Type B pancreatic cell (in vitro differentiated cells): ENCODE measurements at regions not wholly inside any gene's neighbourhood (a gene's known extent, or its start where the extent isn't known, plus 50 kb on each side); places are given as distances from the start of the nearest gene placed in this dataset.

Experiments used
- DNase-seq: peaks from one replicate; pipeline ENCODE4 v3.0.0; 2021; ENCODE audit warnings: mixed read lengths; ENCODE audit not compliant: unreplicated experiment; ENCODE audit errors: extremely low spot score
- H3K27ac Mint-ChIP-seq: 2 replicates; pipeline ENCODE4 v1.8.0; 2021; ENCODE audit warnings: mild to moderate bottlenecking, mixed read lengths
- H3K27me3 Mint-ChIP-seq: 2 replicates; pipeline ENCODE4 v1.8.0; 2021; ENCODE audit warnings: mixed read lengths
- H3K36me3 Mint-ChIP-seq: 2 replicates; pipeline ENCODE4 v1.8.0; 2021; ENCODE audit warnings: mixed read lengths
- H3K4me1 Mint-ChIP-seq: one replicate; pipeline ENCODE4 v1.8.0; 2021; ENCODE audit warnings: mixed read lengths; ENCODE audit not compliant: unreplicated experiment
- H3K4me3 Mint-ChIP-seq: 2 replicates; pipeline ENCODE4 v1.8.0; 2021; ENCODE audit warnings: mild to moderate bottlenecking, mixed read lengths
- H3K9me3 Mint-ChIP-seq: 2 replicates; pipeline ENCODE4 v1.8.0; 2021; ENCODE audit warnings: mixed read lengths
- CTCF ChIP-seq: fragments of 200-600 bp; sonication (generic); conservative IDR thresholded peaks from 2 replicates; pipeline ENCODE4 v1.5.0; 2021; ENCODE audit warnings: antibody characterized with exemption, mild to moderate bottlenecking

DNA sequence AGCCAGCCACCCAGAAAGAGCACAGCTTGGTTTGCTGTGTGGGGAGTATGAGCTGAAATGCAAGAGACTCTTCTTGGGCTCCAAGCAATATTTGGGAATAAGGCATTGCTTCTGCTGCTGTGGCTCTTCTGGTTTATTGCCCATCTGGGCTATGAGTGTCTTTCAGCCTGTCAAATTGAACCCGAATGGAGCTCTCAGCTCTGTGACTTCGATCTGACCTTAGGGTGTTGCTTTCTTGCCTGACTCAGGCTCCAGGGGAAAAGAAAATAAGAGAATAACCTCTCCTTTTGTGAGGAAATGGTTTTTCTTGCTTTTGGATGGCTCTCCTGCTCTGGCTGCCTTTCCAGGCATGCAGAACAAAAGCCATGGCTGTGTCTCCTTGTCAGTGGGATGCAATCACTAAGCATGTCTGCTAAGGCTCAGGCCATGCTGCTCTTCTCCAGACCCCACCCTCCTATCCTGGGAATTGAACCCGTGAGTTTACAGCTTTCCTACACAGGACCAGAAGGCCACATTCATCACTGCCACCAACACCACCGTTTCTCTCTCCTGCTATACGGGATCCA, 169.4 kb upstream of the JAG1 start:
- Mint-ChIP-seq H3K4me1 (no peaks in the 10 kb centered on the region), H3K36me3 (no peaks in the 10 kb centered on the region), H3K9me3 (peaks cover 12% of the 10 kb centered on the region), H3K4me3 (no peak overlapping the region), H3K27me3 (no peaks in the 10 kb centered on the region), H3K27ac (no peak overlapping the region)
- no peak for TF ChIP-seq CTCF
- no peak for DNase-seq

- H3K4me1 Mint-ChIP-seq, result peaks cover 5% of the 10 kb centered on the region
- no peak for TF ChIP-seq CTCF
- no peak overlapping the region for H3K4me3 Mint-ChIP-seq
- DNase-seq, result no peak
- no peaks in the 10 kb centered on the region for H3K27me3 Mint-ChIP-seq
- peaks cover 9% of the 10 kb centered on the region for H3K9me3 Mint-ChIP-seq
- H3K36me3 Mint-ChIP-seq, result no peaks in the 10 kb centered on the region
- H3K27ac Mint-ChIP-seq, result no peak overlapping the region
These were observed 173.0 kb upstream of the JAG1 start for GRCh38 chr20:10846766-10847165.

DNA sequence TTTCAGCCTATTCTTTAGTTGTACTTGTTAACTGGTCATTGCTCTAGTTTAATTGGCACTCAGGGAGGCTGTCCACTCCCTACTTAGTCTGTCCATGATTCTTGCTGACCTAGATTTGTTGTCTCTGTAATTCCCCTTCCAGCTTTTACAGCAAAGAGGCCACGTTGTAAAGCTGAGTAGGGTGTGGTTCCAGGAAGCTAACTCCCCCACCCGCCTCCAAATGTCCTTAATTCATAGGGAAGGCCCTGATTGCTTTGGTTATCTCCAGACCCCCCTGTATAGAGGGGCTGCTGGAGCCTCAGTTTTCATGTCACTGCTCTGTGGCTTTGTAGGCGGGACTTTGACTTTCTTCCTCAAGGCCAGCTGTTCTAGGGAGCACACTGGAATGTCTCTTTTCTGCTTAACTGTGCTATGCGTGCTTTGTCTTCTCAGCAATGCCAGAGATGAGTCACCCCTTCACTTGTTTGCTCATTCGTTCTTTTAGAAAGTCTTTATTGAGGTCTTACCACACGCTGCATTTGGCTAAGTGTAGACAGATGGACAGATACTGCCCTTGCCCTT, 175.1 kb upstream of the JAG1 start:
- H3K9me3 Mint-ChIP-seq, result peaks cover 5% of the 10 kb centered on the region
- no peak for TF ChIP-seq CTCF
- H3K4me3 Mint-ChIP-seq, result no peak overlapping the region
- no peak overlapping the region for H3K27ac Mint-ChIP-seq
- H3K27me3 Mint-ChIP-seq, result peaks cover 8% of the 10 kb centered on the region
- no peak for DNase-seq
- no peaks in the 10 kb centered on the region for H3K36me3 Mint-ChIP-seq
- H3K4me1 Mint-ChIP-seq, result peaks cover 5% of the 10 kb centered on the region

DNA sequence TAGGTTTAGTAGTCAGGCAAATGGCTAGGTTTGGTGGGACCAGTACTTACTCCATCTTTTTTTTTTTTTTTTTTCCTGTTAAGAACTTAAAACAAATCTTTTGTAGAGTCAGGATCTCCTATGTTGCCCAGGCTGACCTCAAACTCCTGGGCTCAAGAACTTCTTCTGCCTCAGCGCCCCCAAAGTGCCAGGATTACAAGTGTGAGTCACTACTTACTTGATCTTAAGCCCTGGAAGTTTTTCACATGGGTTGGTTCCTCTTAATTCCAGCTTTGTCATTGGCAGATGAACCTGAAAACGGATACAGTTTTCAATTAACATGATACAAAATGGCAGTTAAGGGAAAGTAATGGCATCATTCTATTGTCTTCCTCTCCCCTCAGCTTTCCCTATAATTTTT, 179.4 kb upstream of the JAG1 start:
- Mint-ChIP-seq H3K36me3 (no peaks in the 10 kb centered on the region), H3K27ac (no peak overlapping the region), H3K4me3 (no peak overlapping the region), H3K9me3 (peaks cover 5% of the 10 kb centered on the region), H3K27me3 (peaks cover 11% of the 10 kb centered on the region), H3K4me1 (peaks cover 17% of the 10 kb centered on the region)
- TF ChIP-seq CTCF, result no peak
- DNase-seq, result no peak

DNA sequence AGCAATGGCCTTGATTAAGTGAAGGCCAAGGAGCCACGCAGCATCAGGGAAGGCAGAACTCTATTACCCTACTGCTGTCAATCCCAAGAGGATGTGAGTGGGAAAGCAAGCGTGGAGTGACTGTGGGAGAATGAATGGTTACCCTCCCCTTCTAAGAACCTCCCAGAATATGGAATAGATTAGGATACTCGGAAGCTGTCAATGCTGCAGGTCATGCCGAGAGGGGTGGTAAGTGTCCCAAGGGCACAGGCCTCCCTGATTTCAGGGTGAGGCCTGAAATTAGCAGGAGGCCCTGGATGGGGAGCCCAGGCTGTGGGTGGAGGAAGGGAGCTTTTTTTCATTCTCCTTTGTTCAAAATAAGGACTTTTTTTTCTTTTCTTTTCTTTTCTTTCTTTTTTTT, 179.9 kb upstream of the JAG1 start:
- Mint-ChIP-seq H3K27ac (no peak overlapping the region), H3K27me3 (peaks cover 11% of the 10 kb centered on the region)
- no peak for DNase-seq

More for the DNA sequence above, 179.9 kb upstream of the JAG1 start:
- Mint-ChIP-seq H3K4me3 (no peak overlapping the region), H3K9me3 (peaks cover 5% of the 10 kb centered on the region), H3K36me3 (no peaks in the 10 kb centered on the region), H3K4me1 (peaks cover 17% of the 10 kb centered on the region)
- TF ChIP-seq CTCF, result no peak
